ENCODE measurements at regions not wholly inside any gene's neighbourhood (a gene's known extent, or its start where the extent isn't known, plus 50 kb on each side); places are given as distances from the start of the nearest gene placed in this dataset.

DNA sequence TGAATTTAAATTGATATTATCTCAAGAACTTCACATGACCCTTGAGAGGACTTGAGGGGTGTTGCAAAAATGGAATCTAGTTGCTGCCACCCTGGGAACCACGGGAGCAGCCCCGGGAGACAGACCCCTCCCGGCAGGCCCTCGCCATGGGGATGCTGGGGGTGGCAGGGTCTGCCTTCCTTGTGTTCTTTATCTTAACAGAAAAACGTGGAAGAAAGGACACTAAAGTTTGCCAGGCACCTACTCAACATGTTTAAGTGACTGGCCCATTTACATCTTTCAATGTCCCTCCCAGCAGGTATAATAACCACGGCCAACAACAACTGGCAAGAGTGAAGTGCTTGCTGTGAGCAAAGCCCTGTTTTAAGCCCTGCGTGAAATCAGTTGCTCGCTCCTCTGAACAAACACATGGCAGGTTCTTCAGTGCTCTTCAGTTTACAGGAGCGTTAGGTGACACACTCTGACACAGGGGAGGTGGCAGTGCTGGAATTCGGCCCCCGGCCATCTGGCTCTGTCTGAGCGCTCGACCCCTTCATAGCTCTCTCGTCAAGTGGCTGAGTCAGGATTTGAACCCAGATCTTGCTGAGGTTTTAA is 112.5 kb downstream of the ASB7 start:
- H3K4me1 Mint-ChIP-seq (ENCODE audit: low read depth), result no peaks in the 10 kb centered on the region
- H3K27ac Mint-ChIP-seq, result no peak overlapping the region
- H3K27me3 Mint-ChIP-seq (ENCODE audit: low read depth), result peaks cover under 1% of the 10 kb centered on the region
- DNase-seq (ENCODE audit: low spot score), result no peak
- H3K9me3 Mint-ChIP-seq, result peaks cover 8% of the 10 kb centered on the region
- H3K36me3 Mint-ChIP-seq (ENCODE audit: low read depth), result no peaks in the 10 kb centered on the region
- H3K4me3 Mint-ChIP-seq, result no peak overlapping the region

DNA sequence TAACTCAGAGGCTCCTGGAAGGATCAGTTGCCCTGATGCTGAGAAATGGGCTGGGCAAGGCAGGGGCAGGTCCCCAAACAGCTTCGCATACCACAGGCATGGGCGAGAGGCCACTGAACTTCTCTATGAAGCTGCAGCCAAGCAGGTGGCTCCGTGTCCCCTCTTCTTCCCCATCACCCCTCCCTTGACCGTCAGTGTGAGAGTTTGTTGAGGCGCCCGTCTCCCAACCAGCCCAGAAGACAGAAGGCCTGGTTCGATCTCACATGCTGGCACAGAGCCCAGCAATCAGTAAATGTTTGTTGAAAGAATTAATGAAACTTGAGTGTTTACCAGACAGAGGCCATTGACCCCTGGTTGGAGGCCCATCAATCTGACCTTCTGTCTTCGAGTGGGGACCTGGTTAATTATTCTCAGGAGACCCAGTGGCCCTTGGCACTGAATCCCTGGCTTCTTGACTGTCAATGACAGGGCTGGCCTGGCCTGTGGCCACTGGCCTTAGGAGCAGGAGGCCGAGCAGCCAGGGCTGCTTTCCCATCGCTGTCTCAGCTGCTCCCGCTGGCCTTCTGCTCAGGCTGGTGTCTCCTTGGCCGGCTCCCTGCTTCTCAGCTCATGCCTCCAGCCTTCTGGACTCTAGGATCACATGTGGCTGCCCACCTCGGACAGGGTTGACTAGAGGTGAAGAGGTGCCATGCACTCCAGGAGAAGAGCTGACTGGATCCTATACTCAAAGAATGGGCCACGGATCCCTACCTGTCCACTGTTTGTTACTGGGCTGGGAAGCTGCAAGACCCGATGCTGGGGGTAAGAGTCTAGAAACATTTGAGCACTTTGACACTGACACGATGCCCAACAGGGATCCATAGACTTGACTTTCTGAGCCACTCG is 113.4 kb downstream of the ASB7 start:
- Mint-ChIP-seq H3K4me1 (ENCODE audit: low read depth) (no peaks in the 10 kb centered on the region), H3K36me3 (ENCODE audit: low read depth) (no peaks in the 10 kb centered on the region), H3K27ac (no peak overlapping the region), H3K4me3 (no peak overlapping the region), H3K9me3 (no peaks in the 10 kb centered on the region), H3K27me3 (ENCODE audit: low read depth) (no peaks in the 10 kb centered on the region)
- DNase-seq (ENCODE audit: low spot score), result no peak

DNA sequence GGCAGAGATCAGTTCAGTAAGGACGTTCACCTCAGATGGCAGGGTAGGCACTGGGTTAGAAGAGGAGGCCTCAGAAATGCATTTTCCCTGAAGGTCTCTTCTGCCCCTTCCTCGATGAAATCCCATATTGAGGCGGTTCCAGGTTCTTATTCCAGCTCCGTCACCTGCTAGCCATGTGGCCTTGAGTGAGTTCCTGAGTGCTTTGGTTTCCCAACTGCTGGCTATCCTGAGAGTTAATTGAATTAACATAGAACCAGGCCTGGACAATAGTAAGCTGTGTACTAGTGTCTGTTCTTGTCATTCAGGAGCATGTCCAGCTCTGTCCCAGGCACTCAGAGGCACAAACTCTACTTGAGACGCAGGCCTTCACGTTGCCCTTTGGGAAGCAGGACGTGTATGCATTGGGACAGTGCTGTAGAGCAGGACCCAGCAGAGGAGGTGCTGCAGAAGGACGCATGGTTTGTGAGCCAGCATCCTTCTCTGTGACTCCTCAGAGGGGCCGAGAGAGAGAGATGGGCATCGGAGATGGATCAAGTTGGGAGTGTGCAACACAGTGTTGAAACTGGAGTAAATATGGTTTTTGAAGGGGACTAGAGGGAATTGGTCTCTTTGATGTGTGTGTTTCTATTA is 114.2 kb downstream of the ASB7 start:
- Mint-ChIP-seq H3K27me3 (ENCODE audit: low read depth) (no peaks in the 10 kb centered on the region), H3K4me1 (ENCODE audit: low read depth) (no peaks in the 10 kb centered on the region), H3K36me3 (ENCODE audit: low read depth) (no peaks in the 10 kb centered on the region)

DNA sequence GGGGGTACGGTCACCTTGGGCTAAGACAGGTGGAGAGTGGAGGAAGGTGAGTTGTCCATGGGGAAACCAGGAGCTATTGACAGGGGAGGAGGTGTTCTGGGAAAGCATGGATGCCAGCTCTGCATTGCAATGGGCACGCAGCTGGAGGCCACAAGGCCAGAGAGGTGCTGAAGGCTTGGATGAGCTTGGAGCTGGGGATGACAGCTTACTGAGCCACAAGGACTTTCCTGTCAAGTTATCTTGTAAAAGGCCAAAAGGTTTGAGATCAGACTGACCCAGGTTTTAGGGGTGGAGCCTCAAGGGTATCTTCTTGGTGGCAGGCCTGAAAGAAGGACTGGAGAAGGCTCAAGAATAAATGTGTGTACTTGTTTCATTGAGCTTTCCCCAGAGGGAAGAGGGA is 115.2 kb downstream of the ASB7 start:
- no peaks in the 10 kb centered on the region for H3K9me3 Mint-ChIP-seq
- no peak overlapping the region for H3K27ac Mint-ChIP-seq
- H3K27me3 Mint-ChIP-seq (ENCODE audit: low read depth), result no peaks in the 10 kb centered on the region
- DNase-seq (ENCODE audit: low spot score), result no peak
- H3K4me1 Mint-ChIP-seq (ENCODE audit: low read depth), result no peaks in the 10 kb centered on the region
- no peaks in the 10 kb centered on the region for H3K36me3 Mint-ChIP-seq (ENCODE audit: low read depth)
- no peak overlapping the region for H3K4me3 Mint-ChIP-seq

More for the DNA sequence above, 114.2 kb downstream of the ASB7 start:
- no peak for DNase-seq (ENCODE audit: low spot score)
- Mint-ChIP-seq H3K4me3 (no peak overlapping the region), H3K27ac (no peak overlapping the region), H3K9me3 (no peaks in the 10 kb centered on the region)

DNA sequence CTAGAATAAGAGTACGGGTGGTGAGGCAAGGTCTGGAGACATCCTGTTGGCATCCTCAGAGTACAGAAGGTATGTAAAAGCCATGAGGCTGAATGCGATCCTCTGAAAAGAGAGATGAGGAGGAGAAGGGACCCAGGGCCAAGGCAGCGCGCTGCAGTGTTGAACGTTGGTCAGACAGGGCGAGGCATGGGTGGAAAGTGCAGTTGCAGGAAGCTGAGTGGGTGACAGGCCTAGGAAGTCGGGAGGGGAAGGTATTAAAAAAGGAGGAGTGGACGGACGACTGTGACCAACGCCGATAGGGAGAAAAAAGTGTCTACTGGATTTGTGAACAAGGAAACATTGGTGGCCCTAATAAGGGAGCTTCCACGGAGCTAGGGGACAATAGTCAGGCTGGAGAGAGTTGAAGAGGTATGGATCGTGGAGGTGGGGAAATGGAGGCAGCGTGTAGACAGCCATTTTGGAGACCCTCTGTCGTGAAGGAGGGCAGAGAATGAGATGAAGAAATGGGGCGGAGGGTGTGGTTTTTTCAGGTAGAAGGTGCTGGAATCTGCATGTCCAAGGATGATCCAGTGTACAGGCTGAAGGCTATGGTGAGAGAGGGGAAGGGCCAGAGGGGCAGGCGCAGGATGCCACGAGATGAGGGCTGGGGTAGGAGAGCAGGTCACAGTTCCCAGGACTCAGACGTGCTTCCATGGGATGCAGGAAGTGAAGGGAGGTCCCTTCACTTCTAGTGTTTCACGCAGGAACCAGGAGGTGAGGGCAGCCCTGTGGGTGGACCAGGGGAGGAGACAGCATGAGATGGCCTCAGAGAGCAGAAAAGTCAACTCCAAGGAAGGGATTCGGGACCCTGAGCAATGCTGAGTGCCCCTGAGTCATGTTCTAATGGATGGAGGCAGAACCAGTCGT is 115.9 kb downstream of the ASB7 start:
- no peak for DNase-seq (ENCODE audit: low spot score)
- no peak overlapping the region for H3K27ac Mint-ChIP-seq
- H3K36me3 Mint-ChIP-seq (ENCODE audit: low read depth), result no peaks in the 10 kb centered on the region
- H3K4me3 Mint-ChIP-seq, result no peak overlapping the region
- no peaks in the 10 kb centered on the region for H3K9me3 Mint-ChIP-seq
- H3K4me1 Mint-ChIP-seq (ENCODE audit: low read depth), result no peaks in the 10 kb centered on the region
- H3K27me3 Mint-ChIP-seq (ENCODE audit: low read depth), result no peaks in the 10 kb centered on the region

DNA sequence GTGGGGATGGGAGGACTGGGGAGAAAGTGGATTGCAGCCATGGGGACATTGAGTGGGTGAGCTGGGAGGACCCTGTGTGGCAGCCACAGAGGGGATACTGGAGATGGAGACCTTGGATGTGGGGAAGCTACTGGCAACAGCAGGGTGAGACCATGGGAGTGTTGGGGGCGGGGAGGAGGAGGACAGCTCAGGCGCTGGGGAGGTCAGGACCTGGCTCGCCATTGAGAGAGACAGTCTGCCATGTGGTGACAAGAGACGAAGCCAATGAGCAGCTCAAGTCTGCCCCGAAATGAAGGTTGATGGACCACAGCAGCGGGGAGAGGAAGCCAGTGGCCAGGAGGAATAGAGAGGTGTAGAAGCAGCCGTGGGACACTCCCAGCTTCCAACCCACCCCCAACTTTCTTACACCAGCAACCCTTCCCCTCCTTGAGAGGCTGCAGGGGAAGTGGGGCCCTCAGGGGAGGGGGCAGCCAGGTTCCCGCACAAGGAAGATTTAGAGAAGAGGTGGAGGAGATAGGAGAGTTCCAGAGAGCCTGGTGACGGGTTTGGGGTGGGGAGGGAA is 118.1 kb downstream of the ASB7 start:
- Mint-ChIP-seq H3K4me3 (no peak overlapping the region), H3K27me3 (ENCODE audit: low read depth) (no peaks in the 10 kb centered on the region), H3K4me1 (ENCODE audit: low read depth) (no peaks in the 10 kb centered on the region), H3K27ac (no peak overlapping the region), H3K9me3 (no peaks in the 10 kb centered on the region), H3K36me3 (ENCODE audit: low read depth) (no peaks in the 10 kb centered on the region)
- no peak for DNase-seq (ENCODE audit: low spot score)

DNA sequence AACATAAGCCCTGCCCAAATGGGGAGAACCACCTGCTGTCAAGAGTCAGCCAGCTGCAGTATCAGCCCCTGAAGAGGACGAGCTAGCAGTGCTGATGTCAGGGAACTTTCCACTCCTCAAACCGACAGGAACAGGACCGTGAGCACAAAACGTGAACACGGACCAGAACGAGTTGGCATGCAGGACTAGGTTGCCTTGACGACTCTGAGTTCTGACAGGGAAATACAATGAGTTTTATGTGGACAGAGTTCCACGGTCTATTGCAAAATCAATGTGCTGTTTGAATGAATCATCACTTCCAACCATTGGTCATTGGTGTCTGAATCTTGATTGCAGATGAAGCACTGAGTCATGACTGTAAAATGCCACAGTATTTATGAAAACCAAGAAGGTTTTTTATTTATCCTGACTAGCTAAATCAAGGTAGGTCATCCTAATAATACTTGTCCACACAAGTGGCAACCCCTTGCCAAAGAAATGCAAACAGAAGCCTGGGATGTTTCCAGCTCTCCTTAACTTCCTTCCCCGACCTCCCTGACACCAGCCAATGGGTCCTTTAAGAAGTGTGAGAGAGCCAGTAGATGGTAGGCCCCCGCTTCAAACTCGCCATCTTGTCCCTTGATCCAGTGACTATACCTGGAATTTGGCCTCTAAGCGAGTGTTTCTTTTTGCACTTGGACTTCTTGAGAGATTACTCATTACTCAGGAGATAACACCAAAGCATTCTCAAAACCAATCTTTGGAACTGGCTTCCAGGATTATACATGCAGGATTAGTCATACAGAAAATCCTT is 119.6 kb downstream of the ASB7 start:
- no peak overlapping the region for H3K27ac Mint-ChIP-seq
- DNase-seq (ENCODE audit: low spot score), result no peak
- H3K9me3 Mint-ChIP-seq, result no peaks in the 10 kb centered on the region
- no peaks in the 10 kb centered on the region for H3K27me3 Mint-ChIP-seq (ENCODE audit: low read depth)
- no peaks in the 10 kb centered on the region for H3K4me1 Mint-ChIP-seq (ENCODE audit: low read depth)
- H3K36me3 Mint-ChIP-seq (ENCODE audit: low read depth), result no peaks in the 10 kb centered on the region
- no peak overlapping the region for H3K4me3 Mint-ChIP-seq

DNA sequence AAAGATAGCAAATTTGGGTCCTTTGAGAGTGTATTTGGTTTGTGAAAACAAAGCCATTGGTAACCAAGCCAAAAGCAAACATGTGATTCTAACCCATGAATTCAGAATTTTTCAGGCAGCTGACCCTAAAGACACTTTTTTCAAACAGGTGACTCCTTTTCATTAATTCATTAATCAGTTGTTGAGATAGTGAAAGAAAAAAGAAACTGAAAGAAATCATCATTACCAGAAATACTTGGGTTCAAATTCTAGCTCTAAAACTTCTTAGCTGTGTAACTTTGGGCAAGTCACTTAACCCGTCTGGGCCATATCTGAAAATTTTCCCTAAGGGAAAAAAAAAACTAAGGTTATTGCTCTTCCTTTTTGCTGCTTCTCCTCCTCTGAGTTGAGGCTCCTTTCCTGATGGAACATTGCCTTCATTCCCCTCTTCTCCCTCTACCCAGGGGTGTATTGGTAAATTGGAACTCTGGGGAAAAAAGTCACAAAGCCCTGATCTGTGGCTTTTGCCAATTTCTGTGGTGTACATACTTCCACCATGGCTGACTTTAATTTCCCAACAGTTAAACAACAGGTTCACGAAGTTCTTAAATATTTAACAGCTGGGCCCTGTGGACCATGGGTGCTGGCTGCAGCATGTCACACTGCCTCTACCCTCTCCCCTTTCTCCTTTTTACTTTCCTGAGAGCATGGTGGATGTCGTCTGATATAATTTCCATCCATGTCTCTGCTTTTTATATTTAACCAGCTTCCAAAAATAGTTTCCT is 120.3 kb downstream of the ASB7 start:
- no peaks in the 10 kb centered on the region for H3K27me3 Mint-ChIP-seq (ENCODE audit: low read depth)
- no peak overlapping the region for H3K27ac Mint-ChIP-seq
- H3K4me1 Mint-ChIP-seq (ENCODE audit: low read depth), result no peaks in the 10 kb centered on the region
- no peak for DNase-seq (ENCODE audit: low spot score)
- no peaks in the 10 kb centered on the region for H3K36me3 Mint-ChIP-seq (ENCODE audit: low read depth)
- H3K9me3 Mint-ChIP-seq, result no peaks in the 10 kb centered on the region
- H3K4me3 Mint-ChIP-seq, result no peak overlapping the region

DNA sequence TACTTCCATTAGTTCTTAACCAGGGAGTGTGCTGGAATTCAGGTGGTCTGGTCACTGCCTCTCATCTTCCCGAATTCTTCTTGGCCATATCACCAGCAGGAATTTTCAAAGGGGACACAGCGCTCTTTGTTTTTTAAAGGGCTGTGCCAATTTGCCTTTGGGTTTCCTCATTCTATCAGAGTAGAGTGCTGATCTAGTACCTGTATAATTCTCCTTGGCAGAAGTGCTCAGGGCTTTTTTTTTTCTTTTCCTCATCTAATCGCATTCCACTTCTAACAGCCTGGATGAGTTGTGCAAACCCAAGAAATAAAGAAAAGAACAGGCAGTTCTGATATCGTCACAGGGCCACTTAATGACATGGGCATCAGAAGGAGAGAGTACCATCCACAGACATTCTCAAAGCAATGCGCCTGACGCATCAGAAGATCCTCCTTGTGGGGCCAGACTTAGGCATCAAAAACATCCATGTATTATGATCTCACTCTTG is 121.0 kb downstream of the ASB7 start:
- Mint-ChIP-seq H3K36me3 (ENCODE audit: low read depth) (no peaks in the 10 kb centered on the region), H3K27ac (no peak overlapping the region), H3K4me1 (ENCODE audit: low read depth) (no peaks in the 10 kb centered on the region), H3K9me3 (no peaks in the 10 kb centered on the region), H3K4me3 (no peak overlapping the region), H3K27me3 (ENCODE audit: low read depth) (no peaks in the 10 kb centered on the region)
- no peak for DNase-seq (ENCODE audit: low spot score)

DNA sequence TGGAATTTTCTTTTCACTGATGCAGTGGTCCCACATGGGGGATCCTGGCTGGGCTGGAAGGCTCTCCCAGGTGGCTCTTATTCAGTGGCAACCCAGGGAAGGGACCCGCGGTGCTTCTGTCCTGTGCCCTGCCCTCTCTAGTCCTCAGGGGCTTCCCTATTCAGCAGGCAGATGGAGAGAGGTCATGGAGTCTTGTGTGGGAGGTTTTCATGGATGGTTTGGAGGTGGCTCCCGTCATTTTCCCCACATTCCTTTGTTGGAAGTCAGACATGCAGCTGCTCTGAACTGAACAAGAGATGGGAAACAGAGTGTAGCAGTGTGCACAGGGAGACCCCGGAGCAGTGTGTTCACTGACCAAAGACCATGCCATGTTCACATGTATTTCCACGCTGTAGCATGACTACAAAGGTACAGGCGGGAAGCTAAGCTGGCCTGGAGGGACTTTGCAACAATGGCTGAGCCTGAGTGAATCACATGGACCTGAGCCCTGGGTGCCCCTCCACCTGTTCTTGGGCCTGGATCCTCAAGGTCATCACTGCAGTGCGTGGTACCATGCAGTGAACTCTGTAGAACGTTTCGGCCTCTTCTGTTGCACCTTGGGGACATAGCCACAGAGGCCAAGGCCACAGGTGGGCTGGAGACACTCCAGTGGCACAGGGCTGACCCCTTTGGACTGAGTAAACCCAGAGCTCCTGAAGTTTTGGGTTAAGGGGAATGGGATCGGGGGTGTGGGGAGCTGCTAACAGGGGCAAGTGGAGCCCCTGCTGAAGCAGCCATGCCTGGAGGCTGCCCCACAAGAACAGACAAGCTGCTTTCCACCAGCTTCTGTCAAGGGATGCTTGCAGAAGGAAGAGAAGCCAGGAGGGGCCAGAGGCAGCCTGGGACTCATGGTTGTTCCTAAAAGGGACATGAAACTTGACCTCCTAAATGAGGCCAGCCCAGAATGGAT is 123.0 kb downstream of the ASB7 start:
- H3K4me3 Mint-ChIP-seq, result no peak overlapping the region
- no peak overlapping the region for H3K27ac Mint-ChIP-seq
- no peaks in the 10 kb centered on the region for H3K27me3 Mint-ChIP-seq (ENCODE audit: low read depth)
- DNase-seq (ENCODE audit: low spot score), result no peak
- H3K4me1 Mint-ChIP-seq (ENCODE audit: low read depth), result no peaks in the 10 kb centered on the region
- no peaks in the 10 kb centered on the region for H3K9me3 Mint-ChIP-seq
- no peaks in the 10 kb centered on the region for H3K36me3 Mint-ChIP-seq (ENCODE audit: low read depth)

DNA sequence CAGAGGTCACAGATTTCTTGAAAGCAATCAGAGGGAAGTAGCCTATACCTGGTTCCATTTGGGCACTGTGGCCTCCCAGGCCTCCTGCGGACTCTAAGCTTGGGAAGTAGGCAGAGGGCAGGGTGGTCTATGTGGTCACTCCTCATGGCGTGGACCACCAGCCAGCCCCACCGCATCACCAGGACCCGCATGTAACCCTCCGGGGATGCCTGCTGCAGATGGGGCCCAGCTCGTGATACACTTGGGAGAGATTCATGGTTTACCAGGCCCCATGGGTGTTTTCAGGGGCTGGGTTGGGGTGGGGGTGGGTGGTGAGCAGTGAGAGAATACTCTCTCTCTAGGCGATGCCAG is 123.7 kb downstream of the ASB7 start:
- Mint-ChIP-seq H3K4me1 (ENCODE audit: low read depth) (no peaks in the 10 kb centered on the region), H3K36me3 (ENCODE audit: low read depth) (no peaks in the 10 kb centered on the region), H3K27ac (no peak overlapping the region), H3K9me3 (no peaks in the 10 kb centered on the region), H3K4me3 (no peak overlapping the region), H3K27me3 (ENCODE audit: low read depth) (no peaks in the 10 kb centered on the region)
- DNase-seq (ENCODE audit: low spot score), result no peak
